ENCODE measurements at regions not wholly inside any gene's neighbourhood (a gene's known extent, or its start where the extent isn't known, plus 50 kb on each side); places are given as distances from the start of the nearest gene placed in this dataset.

GRCh38 chr11:70804139-70804837, 406.0 kb downstream of the CTTN start:
- TF ChIP-seq CTCF (IDR thresholded peaks at IDR 0.05) = no peak
- no peak for TF ChIP-seq IRF3 (IDR thresholded peaks at IDR 0.05; ENCODE audit: low read depth, low read length)
- TF ChIP-seq EP300 (IDR thresholded peaks at IDR 0.05; ENCODE audit: borderline replicate concordance in 1 of 2, low read depth in 1 of 2, low read length in 1 of 2) = no peak
- no peak for TF ChIP-seq POLR2AphosphoS5 (IDR thresholded peaks at IDR 0.05; ENCODE audit: low read depth, low read length)
- no peak for TF ChIP-seq YY1 (IDR thresholded peaks at IDR 0.05; ENCODE audit: low read depth)
- no peak for TF ChIP-seq RFX5 (IDR thresholded peaks at IDR 0.05; ENCODE audit: low read length)
- TF ChIP-seq GABPA (IDR thresholded peaks at IDR 0.05; ENCODE audit: low read depth) = no peak
- no peak for TF ChIP-seq MXI1 (IDR thresholded peaks at IDR 0.05; ENCODE audit: low read depth, low read length)

Data from SK-N-SH (cell line).